ENCODE measurements at regions not wholly inside any gene's neighbourhood (a gene's known extent, or its start where the extent isn't known, plus 50 kb on each side); places are given as distances from the start of the nearest gene placed in this dataset.
"Not testable (repeated sequence)": the region's sequence is repeated elsewhere in the genome, so short reads cannot be mapped to it uniquely, and the experiment has no call there.

- in situ Hi-C loops (cut with MboI; ENCODE audit: low sequenced_read_pairs): no loop called here
These were observed 56.3 kb upstream of the NCKAP5 start for GRCh38 chr2:133624551-133624950.

GRCh38 chr2:133627741-133628140 is 59.5 kb upstream of the NCKAP5 start:
- in situ Hi-C loops (cut with MboI; ENCODE audit: low sequenced_read_pairs): no loop called here

- in situ Hi-C loops (cut with MboI; ENCODE audit: low sequenced_read_pairs): no loop called here
These were observed 65.0 kb upstream of the NCKAP5 start for GRCh38 chr2:133633309-133633708.

- in situ Hi-C loops (cut with MboI; ENCODE audit: low sequenced_read_pairs): no loop called here
These were observed 65.7 kb upstream of the NCKAP5 start for GRCh38 chr2:133633881-133634409.

GRCh38 chr2:133635131-133635530 is 66.9 kb upstream of the NCKAP5 start:
- in situ Hi-C loops (cut with MboI; ENCODE audit: low sequenced_read_pairs): no loop called here

GRCh38 chr2:133636287-133636686 is 68.0 kb upstream of the NCKAP5 start:
- in situ Hi-C loops (cut with MboI; ENCODE audit: low sequenced_read_pairs): no loop called here

- in situ Hi-C loops (cut with MboI; ENCODE audit: low sequenced_read_pairs): no loop called here
These were observed 71.8 kb upstream of the NCKAP5 start for GRCh38 chr2:133640103-133640502.

- in situ Hi-C loops (cut with MboI; ENCODE audit: low sequenced_read_pairs): no loop called here
These were observed 73.2 kb upstream of the NCKAP5 start for GRCh38 chr2:133641497-133641896.

GRCh38 chr2:133641942-133642725 is 73.9 kb upstream of the NCKAP5 start:
- in situ Hi-C loops (cut with MboI; ENCODE audit: low sequenced_read_pairs): no loop called here

GRCh38 chr2:133642791-133643191 is 74.5 kb upstream of the NCKAP5 start:
- in situ Hi-C loops (cut with MboI; ENCODE audit: low sequenced_read_pairs): no loop called here

- in situ Hi-C loops (cut with MboI; ENCODE audit: low sequenced_read_pairs): no loop called here
These were observed 75.6 kb upstream of the NCKAP5 start for GRCh38 chr2:133643863-133644262.

GRCh38 chr2:133644846-133645245 is 76.6 kb upstream of the NCKAP5 start:
- in situ Hi-C loops (cut with MboI; ENCODE audit: low sequenced_read_pairs): no loop called here

GRCh38 chr2:133647386-133647785 is 79.1 kb upstream of the NCKAP5 start:
- in situ Hi-C loops (cut with MboI; ENCODE audit: low sequenced_read_pairs): not testable (repeated sequence)

- in situ Hi-C loops (cut with MboI; ENCODE audit: low sequenced_read_pairs): no loop called here
These were observed 83.6 kb upstream of the NCKAP5 start for GRCh38 chr2:133651861-133652260.

- in situ Hi-C loops (cut with MboI; ENCODE audit: low sequenced_read_pairs): no loop called here
These were observed 84.1 kb upstream of the NCKAP5 start for GRCh38 chr2:133652398-133652797.

- in situ Hi-C loops (cut with MboI; ENCODE audit: low sequenced_read_pairs): no loop called here
These were observed 84.8 kb upstream of the NCKAP5 start for GRCh38 chr2:133653056-133653455.

- in situ Hi-C loops (cut with MboI; ENCODE audit: low sequenced_read_pairs): no loop called here
These were observed 86.7 kb upstream of the NCKAP5 start for GRCh38 chr2:133654949-133655348.

GRCh38 chr2:133655610-133656009 is 87.3 kb upstream of the NCKAP5 start:
- in situ Hi-C loops (cut with MboI; ENCODE audit: low sequenced_read_pairs): no loop called here

- in situ Hi-C loops (cut with MboI; ENCODE audit: low sequenced_read_pairs): no loop called here
These were observed 89.3 kb upstream of the NCKAP5 start for GRCh38 chr2:133657591-133657990.

- in situ Hi-C loops (cut with MboI; ENCODE audit: low sequenced_read_pairs): no loop called here
These were observed 90.0 kb upstream of the NCKAP5 start for GRCh38 chr2:133658020-133658903.

GRCh38 chr2:133660510-133660909 is 92.2 kb upstream of the NCKAP5 start:
- in situ Hi-C loops (cut with MboI; ENCODE audit: low sequenced_read_pairs): no loop called here

GRCh38 chr2:133661392-133661791 is 93.1 kb upstream of the NCKAP5 start:
- in situ Hi-C loops (cut with MboI; ENCODE audit: low sequenced_read_pairs): no loop called here

Data from HL-60/S4 treated with phorbol 12-myristate 13-acetate at 8.2 ng/mL for 4 days and 3 days (cell line).